HG02759 (cell line): ENCODE measurements at regions not wholly inside any gene's neighbourhood (a gene's known extent, or its start where the extent isn't known, plus 50 kb on each side); places are given as distances from the start of the nearest gene placed in this dataset.

Experiments
- ATAC-seq: cut with Tn5 transposase; IDR thresholded peaks from one replicate; pipeline ENCODE4 v1.9.1; 2021; ENCODE audit warnings: mild to moderate bottlenecking, moderate library complexity; ENCODE audit not compliant: unreplicated experiment

GRCh38 chr5:143506836-143507552 is 103.5 kb upstream of the NR3C1 start:
- ATAC-seq = no peak

- ATAC-seq = no peak
These were observed 102.4 kb upstream of the NR3C1 start for GRCh38 chr5:143505934-143506333.

GRCh38 chr5:143505354-143505753 is 101.9 kb upstream of the NR3C1 start:
- no peak for ATAC-seq

DNA sequence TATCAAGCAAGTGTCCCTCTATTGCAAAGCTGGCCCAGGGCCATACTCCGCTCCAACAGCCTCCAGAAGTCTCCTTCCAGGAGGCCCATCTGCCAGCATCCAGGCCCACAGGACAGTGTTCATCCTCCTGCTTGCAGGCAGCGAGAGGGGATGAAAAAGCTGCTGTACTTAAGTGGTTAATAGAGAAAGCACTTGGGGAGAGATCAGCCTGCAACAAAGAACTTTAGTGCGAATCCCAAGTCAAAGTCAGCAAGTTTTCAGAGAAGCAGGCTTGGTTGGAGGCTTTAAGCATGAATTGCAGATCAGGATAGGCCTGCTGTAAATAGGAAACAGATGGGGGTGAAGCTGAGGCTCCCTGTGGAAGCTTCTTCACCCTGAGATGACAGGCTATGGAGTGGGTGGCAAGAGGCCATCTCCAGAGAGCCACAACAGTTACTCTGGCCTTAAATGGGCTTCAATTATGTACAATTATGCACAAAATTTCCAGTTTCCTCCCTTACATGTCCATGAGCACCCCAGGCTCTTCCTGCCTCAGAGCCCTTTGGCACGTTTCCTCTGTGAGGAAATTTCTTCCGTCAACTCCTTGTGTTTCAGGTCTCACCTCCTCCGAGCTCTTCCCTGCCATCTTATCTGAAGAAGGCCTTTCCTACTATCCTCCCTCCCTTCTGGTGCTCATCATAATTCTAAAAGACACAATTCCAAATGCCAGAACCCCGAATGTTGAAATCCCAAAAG is 98.0 kb upstream of the NR3C1 start:
- ATAC-seq = no peak

- ATAC-seq = no peak
These were observed 96.1 kb upstream of the NR3C1 start for GRCh38 chr5:143499480-143500114.

- no peak for ATAC-seq
These were observed 95.3 kb upstream of the NR3C1 start for GRCh38 chr5:143498821-143499220.

- no peak for ATAC-seq
These were observed 94.3 kb upstream of the NR3C1 start for GRCh38 chr5:143497749-143498148.

DNA sequence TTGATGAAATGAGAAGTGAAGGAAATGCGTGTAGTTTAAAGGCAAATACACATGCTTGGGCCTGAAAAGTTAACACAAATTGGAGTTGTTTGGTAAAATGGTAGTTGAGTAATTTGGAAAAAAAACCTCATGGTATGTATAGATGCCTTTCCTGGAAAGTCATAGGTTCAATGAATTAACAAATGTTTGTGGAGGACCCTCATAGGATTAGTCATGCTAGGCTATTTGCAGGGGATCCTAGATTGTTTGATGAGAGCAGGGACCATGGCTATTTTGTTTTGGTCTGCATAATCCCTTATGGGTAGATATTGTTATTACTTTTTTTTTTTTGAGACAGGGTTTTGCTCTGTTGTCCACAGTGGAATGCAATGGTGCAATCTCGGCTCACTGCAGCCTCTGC is 93.5 kb upstream of the NR3C1 start:
- ATAC-seq = no peak

- no peak for ATAC-seq
These were observed 92.4 kb upstream of the NR3C1 start for GRCh38 chr5:143495821-143496275.

- ATAC-seq = no peak
These were observed 91.6 kb upstream of the NR3C1 start for GRCh38 chr5:143495110-143495509.

DNA sequence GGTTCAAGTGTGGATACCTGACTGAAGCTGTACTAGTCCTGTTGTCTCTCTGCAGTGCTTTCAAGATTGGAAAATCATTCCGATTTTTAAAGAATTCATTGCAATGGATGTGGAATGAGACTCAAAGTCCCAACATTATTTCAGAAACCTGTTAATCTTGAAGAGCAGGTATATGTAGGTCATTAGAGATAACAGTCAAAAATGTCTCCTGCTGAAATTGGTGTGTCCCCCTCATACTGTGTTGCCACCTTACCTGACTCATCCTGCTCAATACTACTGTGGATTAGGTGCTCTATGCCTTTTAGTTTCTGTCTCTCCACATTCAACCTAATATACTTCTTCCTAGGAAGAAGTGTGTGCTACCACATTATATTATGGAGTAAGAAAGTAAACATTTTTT is 91.1 kb upstream of the NR3C1 start:
- no peak for ATAC-seq

DNA sequence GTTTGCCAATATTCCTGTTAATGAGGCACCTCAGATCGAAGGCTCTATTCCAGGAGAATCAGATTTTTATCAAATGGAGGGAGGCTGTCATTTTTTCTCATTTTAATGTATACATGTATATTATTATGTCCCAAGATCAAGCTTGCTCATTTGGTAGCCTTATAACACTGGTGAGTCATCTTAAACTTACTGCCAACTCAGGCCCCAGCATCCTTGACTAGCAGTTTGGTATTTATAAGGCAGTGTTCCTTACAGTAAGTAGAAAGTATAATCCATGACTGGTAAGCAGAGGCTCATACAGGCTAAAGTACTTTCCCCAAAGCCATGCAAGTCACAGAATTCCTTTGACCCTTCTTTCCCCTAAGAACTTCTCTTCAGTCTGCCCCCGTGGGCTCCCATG is 90.7 kb upstream of the NR3C1 start:
- no peak for ATAC-seq

- no peak for ATAC-seq
These were observed 89.3 kb upstream of the NR3C1 start for GRCh38 chr5:143492783-143493182.

DNA sequence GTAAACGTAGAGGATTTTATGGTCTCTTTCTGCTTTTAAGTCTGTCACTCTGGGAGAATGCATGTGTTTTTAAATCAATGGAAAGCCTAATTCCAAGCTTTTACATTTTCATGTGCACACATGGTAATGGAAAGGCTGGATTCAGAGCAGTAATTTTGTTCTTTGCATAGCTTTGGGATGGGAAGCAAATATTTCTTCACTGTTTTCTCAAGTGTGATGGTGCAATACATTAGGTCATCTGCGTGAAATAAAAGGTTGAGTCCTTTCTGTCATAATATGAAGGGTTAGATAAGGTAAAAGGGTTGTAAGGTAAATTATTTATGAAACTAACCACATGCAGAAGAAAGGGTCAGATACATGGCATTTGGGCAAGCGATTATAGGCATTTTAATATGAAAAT is 88.2 kb upstream of the NR3C1 start:
- ATAC-seq = no peak

DNA sequence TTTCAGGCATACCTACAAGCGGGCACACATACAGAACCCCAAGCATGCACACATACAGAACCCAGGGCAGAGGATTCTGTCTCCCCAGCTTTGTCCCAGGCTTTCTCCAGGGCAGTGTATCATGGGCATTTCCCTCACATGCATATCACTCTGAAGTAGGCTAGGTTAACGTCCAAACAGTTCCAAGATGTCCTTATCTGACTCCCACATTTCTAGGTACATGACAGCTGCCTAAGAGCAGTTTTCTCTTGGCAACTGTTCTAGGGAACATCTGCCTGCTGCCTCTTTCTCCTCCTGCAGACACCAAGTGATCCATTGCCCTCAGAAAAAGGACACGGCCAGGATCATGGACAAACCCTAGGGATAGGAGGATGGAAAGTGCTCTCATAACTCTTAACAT is 84.9 kb upstream of the NR3C1 start:
- no peak for ATAC-seq

DNA sequence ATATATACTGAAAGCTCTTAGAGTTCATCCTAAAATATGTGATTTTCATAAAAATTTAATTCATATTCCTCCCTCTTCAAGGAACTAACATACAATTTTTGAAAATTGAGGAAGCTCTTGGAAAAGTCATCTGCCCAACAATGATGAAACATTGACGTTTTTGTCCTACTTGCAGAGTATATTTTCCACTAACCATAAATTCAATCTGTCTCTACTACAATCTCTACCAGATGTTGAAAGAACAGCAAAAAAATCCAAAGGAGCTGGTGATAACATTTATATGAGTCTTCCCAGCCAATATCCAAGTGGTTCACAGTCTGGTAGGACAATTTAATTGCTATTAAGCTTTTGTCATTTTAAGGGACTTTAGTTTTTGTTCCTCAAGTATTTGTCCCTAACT is 81.1 kb upstream of the NR3C1 start:
- no peak for ATAC-seq

GRCh38 chr5:143481697-143482531 is 78.4 kb upstream of the NR3C1 start:
- no peak for ATAC-seq

GRCh38 chr5:143480001-143480400 is 76.5 kb upstream of the NR3C1 start:
- no peak for ATAC-seq

- no peak for ATAC-seq
These were observed 75.9 kb upstream of the NR3C1 start for GRCh38 chr5:143479394-143479793.

DNA sequence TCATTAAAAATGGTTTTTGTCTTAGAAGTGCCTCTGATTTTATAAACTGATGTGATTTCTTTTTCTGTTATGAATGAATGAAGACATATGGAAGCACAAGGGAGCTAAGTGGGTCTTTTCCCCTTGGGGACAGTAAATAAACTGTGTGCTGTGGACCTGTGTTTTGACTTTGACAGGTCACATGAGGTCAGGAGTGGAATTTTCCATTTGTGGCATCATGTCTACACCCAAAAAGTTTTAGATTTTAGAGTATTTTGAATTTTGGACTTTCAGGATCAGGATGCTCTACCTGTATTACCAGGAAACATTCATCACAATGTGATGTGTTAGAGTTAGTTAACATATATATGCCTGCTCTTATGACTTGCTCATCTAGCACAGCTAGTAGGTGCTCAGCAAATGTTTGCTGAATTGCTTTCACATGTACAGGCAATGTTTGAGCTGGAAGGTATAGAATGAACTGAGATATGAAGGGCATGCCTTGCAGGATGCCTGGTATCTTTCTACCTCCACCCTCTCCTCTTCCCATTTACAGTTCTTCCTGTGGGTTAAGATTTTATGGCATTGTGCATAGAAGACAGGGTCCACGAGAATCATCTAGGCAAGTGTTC is 73.2 kb upstream of the NR3C1 start:
- ATAC-seq = no peak

GRCh38 chr5:143474616-143475015 is 71.1 kb upstream of the NR3C1 start:
- ATAC-seq = no peak
